NCI-H128 (cell line): ENCODE measurements at regions not wholly inside any gene's neighbourhood (a gene's known extent, or its start where the extent isn't known, plus 50 kb on each side); places are given as distances from the start of the nearest gene placed in this dataset.

Experiments
- DNase-seq: peaks from one replicate; lab custom pipeline; 2025; ENCODE audit not compliant: unreplicated experiment; lab: John Stamatoyannopoulos, UW

DNA sequence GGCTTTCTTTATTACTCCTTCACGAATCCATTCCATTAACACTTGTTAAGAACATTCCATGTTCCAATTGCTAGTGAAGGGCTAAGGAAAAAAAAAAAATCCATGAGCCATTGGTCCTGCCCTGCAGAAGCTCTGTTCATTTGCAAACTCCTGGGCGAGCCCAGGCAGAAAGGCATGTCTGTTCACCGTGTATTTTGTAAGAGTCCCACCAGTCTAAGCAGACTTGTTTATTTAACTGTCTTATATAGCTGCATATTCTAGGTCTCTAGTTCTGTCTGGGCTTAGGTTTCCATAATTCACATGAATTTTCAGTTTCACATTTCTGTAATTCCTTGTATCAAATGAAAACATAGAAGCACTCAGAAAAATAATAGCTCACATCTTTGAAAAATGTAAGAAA lies 97.4 kb upstream of the POU2AF2 start:
- no peak for DNase-seq

GRCh38 chr11:111137846-111138245 lies 107.7 kb upstream of the POU2AF2 start:
- DNase-seq, result no peak

GRCh38 chr11:111135778-111136570 lies 109.6 kb upstream of the POU2AF2 start:
- DNase-seq, result no peak

GRCh38 chr11:111135101-111135500 lies 110.4 kb upstream of the POU2AF2 start:
- DNase-seq, result no peak

DNA sequence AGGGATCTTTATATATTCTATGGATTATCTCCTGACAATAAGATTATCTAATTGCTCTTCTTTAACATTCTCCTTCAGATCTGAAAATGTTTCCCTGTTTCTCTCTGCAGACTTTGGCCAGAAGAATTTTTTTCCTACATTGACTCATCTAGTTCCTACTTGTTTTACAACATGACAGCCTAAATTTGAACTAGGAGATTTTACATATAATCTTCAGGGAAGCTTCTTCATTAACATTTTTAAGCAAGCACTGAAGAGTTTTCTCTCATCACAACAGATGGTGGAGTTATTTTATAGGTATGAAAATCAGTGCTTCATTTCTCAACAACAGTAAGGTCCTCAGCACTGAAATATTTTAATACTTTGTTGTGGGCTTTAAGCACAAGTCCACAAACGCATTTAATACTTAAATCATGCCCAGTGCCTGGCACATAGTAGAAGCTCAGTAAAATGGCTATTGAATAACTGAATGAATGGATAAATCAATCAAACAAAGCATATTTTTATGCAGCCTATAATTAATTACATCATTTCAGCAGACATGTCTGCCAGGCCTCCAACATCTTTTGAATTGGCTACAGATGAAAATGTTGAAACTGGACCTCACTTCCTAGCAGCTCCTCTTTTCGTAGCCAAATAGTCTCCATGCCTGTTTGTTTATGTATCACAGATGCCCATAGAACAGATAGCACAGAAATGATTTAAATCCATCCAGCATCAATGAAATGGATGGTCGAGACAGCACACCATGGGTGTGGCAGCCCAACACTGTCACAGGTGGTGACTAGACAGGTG lies 117.3 kb upstream of the POU2AF2 start:
- DNase-seq, result no peak

DNA sequence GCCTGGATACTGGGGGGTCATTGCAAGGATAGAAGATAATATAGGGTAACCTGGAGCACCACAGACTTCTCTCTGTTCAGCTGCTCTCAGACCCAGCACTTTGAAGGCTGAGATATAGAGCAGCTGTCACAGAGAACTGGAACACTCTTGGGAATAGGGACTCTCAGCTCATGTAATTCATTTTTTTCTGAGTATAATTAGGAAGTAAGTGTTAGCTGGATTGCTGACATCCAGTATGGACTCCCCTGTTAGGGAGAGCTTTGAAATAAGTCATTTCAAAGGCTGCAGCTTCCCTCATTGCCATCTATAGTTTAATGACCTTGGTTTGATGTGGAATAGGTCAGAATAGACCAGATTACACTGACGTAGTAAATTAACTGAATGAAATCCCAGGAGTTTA lies 120.8 kb upstream of the POU2AF2 start:
- no peak for DNase-seq

- DNase-seq, result no peak
Measured at GRCh38 chr11:111123463-111124398, 121.8 kb upstream of the POU2AF2 start.

- no peak for DNase-seq
Measured at GRCh38 chr11:111120696-111121302, 124.7 kb upstream of the POU2AF2 start.

DNA sequence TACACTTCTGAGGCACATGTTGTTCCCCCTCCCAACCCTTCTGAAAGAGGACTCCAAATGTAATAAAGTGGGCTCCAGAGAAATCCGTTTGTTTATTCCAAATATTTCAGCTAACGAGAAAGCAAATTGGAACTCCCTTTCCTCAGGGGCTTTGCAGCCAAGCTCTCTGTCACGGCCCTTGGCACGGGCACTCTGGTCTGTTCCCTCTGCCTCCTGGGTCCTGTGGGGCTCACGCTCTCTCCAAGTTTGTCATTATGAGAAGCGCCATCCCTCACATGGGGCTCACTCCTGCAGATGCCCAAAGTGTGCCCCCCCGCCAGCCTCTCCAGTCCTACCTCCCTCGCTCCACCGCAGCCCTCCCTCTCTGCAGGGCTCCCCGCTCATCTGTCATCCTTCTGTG lies 125.4 kb upstream of the POU2AF2 start:
- no peak for DNase-seq

DNA sequence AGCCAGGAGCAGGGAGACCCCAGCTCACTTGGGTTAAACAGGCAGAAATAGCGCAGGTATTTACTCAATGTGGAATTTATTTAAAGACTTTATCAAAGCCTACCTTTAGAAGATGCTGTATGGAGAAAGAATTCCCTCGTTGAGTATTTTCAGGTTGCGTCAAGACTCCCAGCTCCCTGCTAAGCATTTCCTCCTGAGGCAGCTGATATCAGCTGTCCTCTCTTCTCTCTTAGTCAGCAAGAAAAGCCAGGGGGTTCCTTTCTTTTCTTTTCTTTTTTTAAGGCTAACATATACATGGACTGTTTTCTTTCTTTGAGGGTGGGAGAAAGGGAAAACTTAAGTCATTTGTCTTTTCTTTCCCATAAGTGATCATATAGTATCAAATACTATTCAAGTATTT lies 125.8 kb upstream of the POU2AF2 start:
- DNase-seq, result no peak

GRCh38 chr11:111115890-111116289 lies 129.6 kb upstream of the POU2AF2 start:
- DNase-seq, result no peak

GRCh38 chr11:111114091-111114490 lies 131.4 kb upstream of the POU2AF2 start:
- DNase-seq, result no peak

GRCh38 chr11:111112614-111113013 lies 132.9 kb upstream of the POU2AF2 start:
- DNase-seq, result no peak

DNA sequence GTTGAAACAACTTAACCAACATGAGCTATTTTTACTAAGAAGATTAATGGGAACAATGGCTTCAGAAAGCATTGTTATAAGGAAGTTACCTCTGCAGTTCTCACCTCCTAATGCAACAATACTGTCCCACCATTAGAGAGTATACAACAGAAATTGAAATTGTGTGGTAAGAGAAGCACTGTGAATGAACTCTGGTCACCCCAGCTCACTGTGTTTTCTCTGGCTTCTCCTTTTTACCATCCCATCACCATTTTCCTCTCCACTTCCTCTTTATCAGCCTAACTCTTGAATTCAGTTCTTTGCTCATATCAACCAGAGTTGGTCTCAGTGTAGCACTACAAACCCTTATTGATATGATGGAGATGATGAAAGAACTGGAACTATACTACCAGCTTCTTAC lies 138.0 kb upstream of the POU2AF2 start:
- DNase-seq, result no peak

GRCh38 chr11:111106641-111107040 lies 138.9 kb upstream of the POU2AF2 start:
- no peak for DNase-seq

DNA sequence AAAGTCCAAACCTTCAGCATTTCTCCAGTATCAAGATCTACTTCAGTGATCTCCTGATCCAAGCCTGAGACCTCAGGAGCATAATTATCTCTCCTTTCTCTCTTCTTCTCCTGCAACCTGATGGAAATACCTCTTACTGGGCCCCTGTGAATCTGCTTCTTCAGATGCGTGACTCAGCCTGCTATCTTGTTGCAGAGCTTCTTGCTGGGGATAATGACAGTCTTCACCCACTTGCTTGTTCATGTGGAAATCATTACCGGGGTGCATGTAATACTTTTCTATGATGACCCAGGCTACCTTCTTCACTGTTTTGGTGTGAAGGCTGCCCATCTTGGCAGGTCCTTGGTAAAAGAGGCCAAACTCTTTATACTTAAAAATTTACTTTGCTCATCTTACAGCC lies 140.0 kb upstream of the POU2AF2 start:
- no peak for DNase-seq

GRCh38 chr11:111104185-111104584 lies 141.3 kb upstream of the POU2AF2 start:
- no peak for DNase-seq

- no peak for DNase-seq
Measured at GRCh38 chr11:111101881-111102280, 143.6 kb upstream of the POU2AF2 start.

DNA sequence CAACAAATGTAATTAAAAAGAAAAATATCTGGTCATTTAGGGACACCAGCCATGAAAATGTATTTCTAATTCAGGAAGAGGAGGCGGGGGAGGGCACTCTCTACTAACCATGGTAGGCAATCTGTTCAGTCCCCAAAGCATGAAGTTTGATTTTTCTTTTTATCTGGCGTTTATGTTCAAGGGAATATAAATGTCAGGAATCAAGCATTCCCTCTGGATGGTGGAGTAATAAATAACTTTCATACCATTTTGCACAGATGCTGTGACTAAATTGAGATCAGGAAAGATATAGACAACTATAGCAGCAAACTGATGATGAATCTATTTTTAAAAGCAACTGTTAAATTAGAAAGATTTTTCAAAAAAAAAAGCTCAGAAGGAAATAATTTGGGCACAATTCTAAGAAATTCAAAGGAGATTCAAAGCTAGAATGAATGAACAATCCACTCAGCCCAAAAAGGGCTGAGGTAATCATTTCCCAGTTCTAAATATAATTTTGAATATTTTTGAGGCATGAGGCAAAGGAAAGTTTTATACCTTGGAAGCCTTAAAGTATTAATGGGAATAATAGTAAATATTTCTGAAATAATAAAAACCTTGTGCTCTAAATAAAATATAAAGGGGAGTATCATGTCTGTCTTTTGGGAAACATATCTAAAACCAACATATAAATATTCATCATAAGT lies 146.4 kb upstream of the POU2AF2 start:
- no peak for DNase-seq

DNA sequence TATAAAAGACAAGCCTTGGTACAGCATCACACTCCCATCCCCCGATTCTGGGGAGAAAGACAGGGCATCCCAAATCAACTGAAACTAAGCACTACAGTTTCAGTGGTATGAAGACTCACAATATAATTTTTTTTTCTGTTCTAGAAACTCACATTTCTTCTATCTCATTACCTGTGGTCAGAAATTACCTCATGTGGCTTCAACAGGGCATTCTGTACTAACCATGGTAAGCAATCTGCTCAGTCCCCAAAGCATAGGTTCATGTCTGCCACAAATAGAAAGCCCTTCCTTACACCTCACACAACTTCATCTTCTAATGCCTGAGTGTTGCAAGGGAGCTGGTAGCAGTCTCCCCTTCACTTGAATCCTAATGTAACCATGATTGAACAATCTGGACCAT lies 147.4 kb upstream of the POU2AF2 start:
- no peak for DNase-seq
